ENCODE measurements at regions not wholly inside any gene's neighbourhood (a gene's known extent, or its start where the extent isn't known, plus 50 kb on each side); places are given as distances from the start of the nearest gene placed in this dataset.

DNA sequence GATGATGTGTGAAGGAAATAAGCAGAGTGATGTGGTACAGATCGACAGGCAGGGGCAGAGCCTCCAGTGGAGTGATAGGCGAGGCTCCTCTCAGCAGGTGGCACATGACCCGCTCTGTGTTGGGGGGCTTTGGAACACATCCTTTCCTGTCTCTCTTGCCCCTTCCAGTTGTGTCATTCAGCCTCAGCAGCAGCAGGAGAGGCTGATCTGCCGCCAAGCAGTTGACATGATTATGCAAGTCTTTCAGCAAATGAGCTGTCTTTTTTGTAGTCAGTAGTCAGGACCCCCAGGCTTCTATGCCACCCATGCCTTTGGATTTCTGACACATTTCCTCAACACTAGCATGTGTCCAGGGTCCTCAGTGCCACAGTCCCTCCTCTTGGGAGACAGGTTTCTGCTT is 307.1 kb upstream of the C1orf174 start:
- TF ChIP-seq EP300 (IDR thresholded peaks at IDR 0.05) (no peak), POLR2A (IDR thresholded peaks at IDR 0.05) (no peak)
- TF ChIP-seq, protein P1, sequence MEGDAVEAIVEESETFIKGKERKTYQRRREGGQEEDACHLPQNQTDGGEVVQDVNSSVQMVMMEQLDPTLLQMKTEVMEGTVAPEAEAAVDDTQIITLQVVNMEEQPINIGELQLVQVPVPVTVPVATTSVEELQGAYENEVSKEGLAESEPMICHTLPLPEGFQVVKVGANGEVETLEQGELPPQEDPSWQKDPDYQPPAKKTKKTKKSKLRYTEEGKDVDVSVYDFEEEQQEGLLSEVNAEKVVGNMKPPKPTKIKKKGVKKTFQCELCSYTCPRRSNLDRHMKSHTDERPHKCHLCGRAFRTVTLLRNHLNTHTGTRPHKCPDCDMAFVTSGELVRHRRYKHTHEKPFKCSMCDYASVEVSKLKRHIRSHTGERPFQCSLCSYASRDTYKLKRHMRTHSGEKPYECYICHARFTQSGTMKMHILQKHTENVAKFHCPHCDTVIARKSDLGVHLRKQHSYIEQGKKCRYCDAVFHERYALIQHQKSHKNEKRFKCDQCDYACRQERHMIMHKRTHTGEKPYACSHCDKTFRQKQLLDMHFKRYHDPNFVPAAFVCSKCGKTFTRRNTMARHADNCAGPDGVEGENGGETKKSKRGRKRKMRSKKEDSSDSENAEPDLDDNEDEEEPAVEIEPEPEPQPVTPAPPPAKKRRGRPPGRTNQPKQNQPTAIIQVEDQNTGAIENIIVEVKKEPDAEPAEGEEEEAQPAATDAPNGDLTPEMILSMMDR (IDR thresholded peaks at IDR 0.05) = no peak

Measured in tibial nerve (tissue), 4 donors.